Liver (tissue), 8 donors: ENCODE measurements at regions not wholly inside any gene's neighbourhood (a gene's known extent, or its start where the extent isn't known, plus 50 kb on each side); places are given as distances from the start of the nearest gene placed in this dataset.

ENCODE experiments used
- DNase-seq: peaks from one replicate; pipeline ENCODE4 v3.0.0-alpha.2; 2017; ENCODE audit warnings: low spot score
- H3K27ac ChIP-seq, 2 donors: one replicate each; pipeline ENCODE4 v1.7.0; 2013; ENCODE audit warnings: inconsistent platforms in 2 of 2, low read length in 2 of 2, control low read depth in 1 of 2, low read depth in 1 of 2, mild to moderate bottlenecking in 1 of 2
- H3K27me3 ChIP-seq, 4 donors: one replicate each; pipeline versions ENCODE4 v1.6.1 to v1.7.0; 2013; ENCODE audit warnings: low read length in 3 of 4, inconsistent platforms in 1 of 4, mild to moderate bottlenecking in 1 of 4, moderate library complexity in 1 of 4; ENCODE audit not compliant: control insufficient read depth in 4 of 4, insufficient read depth in 4 of 4
- H3K36me3 ChIP-seq, 4 donors: one replicate each; pipeline versions ENCODE4 v1.6.1 to v1.7.0; 2013; ENCODE audit warnings: low read length in 3 of 4, mild to moderate bottlenecking in 3 of 4, low read depth in 1 of 4, moderate library complexity in 1 of 4; ENCODE audit not compliant: control insufficient read depth in 4 of 4, insufficient read depth in 3 of 4
- H3K4me1 ChIP-seq, 4 donors: one replicate each; pipeline versions ENCODE4 v1.6.1 to v1.7.0; 2013; ENCODE audit warnings: low read length in 3 of 4, mild to moderate bottlenecking in 3 of 4, moderate library complexity in 1 of 4; ENCODE audit not compliant: control insufficient read depth in 4 of 4, insufficient read depth in 4 of 4
- H3K4me3 ChIP-seq, 3 donors: one replicate each; pipeline versions ENCODE4 v1.6.1 to v1.7.0; 2013; ENCODE audit warnings: low read length in 3 of 3, control low read depth in 1 of 3, low read depth in 1 of 3, mild to moderate bottlenecking in 1 of 3
- H3K9ac ChIP-seq, 2 donors: one replicate each; pipeline ENCODE4 v1.7.0; 2013; ENCODE audit warnings: low read length in 2 of 2, mild to moderate bottlenecking in 2 of 2, moderate library complexity in 2 of 2, control low read depth in 1 of 2, low read depth in 1 of 2
- H3K9me3 ChIP-seq, 4 donors: one replicate each; pipeline versions ENCODE4 v1.6.1 to v1.7.0; 2013; ENCODE audit warnings: low read length in 3 of 4; ENCODE audit not compliant: control insufficient read depth in 4 of 4
- ATF3 ChIP-seq: IDR thresholded peaks from 2 replicates; pipeline ENCODE4 v1.6.1; 2016; ENCODE audit warnings: antibody characterized with exemption
- EGR1 ChIP-seq, 2 donors: IDR thresholded peaks; 2 replicates each; pipeline ENCODE4 v1.6.1; 2016 to 2018; ENCODE audit warnings: antibody characterized with exemption in 2 of 2, low read depth in 2 of 2
- FOXA1 ChIP-seq: IDR thresholded peaks from 2 replicates; pipeline ENCODE4 v1.6.1; 2016; ENCODE audit warnings: antibody characterized with exemption
- FOXA2 ChIP-seq: IDR thresholded peaks from 2 replicates; pipeline ENCODE4 v1.6.1; 2016; ENCODE audit warnings: antibody characterized with exemption
- HNF4A ChIP-seq, 2 donors: conservative IDR thresholded peaks; 2 replicates each; pipeline ENCODE4 v1.6.1; 2016; ENCODE audit warnings: antibody characterized with exemption in 2 of 2, mild to moderate bottlenecking in 2 of 2
- HNF4G ChIP-seq: IDR thresholded peaks from 2 replicates; pipeline ENCODE4 v1.6.1; 2016; ENCODE audit warnings: antibody characterized with exemption
- RAD21 ChIP-seq, 2 donors: IDR thresholded peaks; 2 replicates each; pipeline ENCODE4 v1.6.1; 2016; ENCODE audit warnings: antibody characterized with exemption in 2 of 2, mild to moderate bottlenecking in 2 of 2
- REST ChIP-seq: IDR thresholded peaks from 2 replicates; pipeline ENCODE4 v1.6.1; 2016; ENCODE audit warnings: antibody characterized with exemption, mild to moderate bottlenecking
- SP1 ChIP-seq: IDR thresholded peaks from 2 replicates; pipeline ENCODE4 v1.6.1; 2018; ENCODE audit warnings: antibody characterized with exemption, mild to moderate bottlenecking
- TAF1 ChIP-seq: conservative IDR thresholded peaks from 2 replicates; pipeline ENCODE4 v1.6.1; 2016; ENCODE audit warnings: antibody characterized with exemption, mild to moderate bottlenecking
- YY1 ChIP-seq: IDR thresholded peaks from 2 replicates; pipeline ENCODE4 v1.6.1; 2016; ENCODE audit warnings: antibody characterized with exemption, mild to moderate bottlenecking
- WGBS: extraction: QIAGEN DNeasy Blood & Tissue Kit; methylation state at CpG from one replicate; pipeline ENCODE4 v1.1.7; 2013; 5-methylcytosine and 5-hydroxymethylcytosine counted together
- TF ChIP-seq, protein P1 (sequence below): IDR thresholded peaks from 2 replicates; pipeline ENCODE4 v1.6.1; 2016; ENCODE audit warnings: antibody characterized with exemption
- TF ChIP-seq, protein P2 (sequence below): fragments of 150-350 bp; IDR thresholded peaks from 2 replicates; pipeline ENCODE4 v1.5.1; 2017; ENCODE audit warnings: improper control_type of control experiment, low read depth, low read length; ENCODE audit not compliant: missing input control
- TF ChIP-seq, protein P3 (sequence below): IDR thresholded peaks from 2 replicates; pipeline ENCODE4 v1.6.1; 2016; ENCODE audit warnings: antibody characterized with exemption
- donor health status: healthy.
- donor health status: healthy.
- donor health status: healthy.
- donor health status: healthy.
- donor health status: healthy.

- H3K36me3 ChIP-seq = no peaks in the 10 kb centered on the region
- TF ChIP-seq YY1 = no peak
- TF ChIP-seq ATF3 = no peak
- no peak for TF ChIP-seq HNF4G
- TF ChIP-seq, protein P1, sequence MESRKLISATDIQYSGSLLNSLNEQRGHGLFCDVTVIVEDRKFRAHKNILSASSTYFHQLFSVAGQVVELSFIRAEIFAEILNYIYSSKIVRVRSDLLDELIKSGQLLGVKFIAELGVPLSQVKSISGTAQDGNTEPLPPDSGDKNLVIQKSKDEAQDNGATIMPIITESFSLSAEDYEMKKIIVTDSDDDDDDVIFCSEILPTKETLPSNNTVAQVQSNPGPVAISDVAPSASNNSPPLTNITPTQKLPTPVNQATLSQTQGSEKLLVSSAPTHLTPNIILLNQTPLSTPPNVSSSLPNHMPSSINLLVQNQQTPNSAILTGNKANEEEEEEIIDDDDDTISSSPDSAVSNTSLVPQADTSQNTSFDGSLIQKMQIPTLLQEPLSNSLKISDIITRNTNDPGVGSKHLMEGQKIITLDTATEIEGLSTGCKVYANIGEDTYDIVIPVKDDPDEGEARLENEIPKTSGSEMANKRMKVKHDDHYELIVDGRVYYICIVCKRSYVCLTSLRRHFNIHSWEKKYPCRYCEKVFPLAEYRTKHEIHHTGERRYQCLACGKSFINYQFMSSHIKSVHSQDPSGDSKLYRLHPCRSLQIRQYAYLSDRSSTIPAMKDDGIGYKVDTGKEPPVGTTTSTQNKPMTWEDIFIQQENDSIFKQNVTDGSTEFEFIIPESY = no peak
- no peak for TF ChIP-seq RAD21 (IDR thresholded peaks at IDR 0.05)
- TF ChIP-seq, protein P2, sequence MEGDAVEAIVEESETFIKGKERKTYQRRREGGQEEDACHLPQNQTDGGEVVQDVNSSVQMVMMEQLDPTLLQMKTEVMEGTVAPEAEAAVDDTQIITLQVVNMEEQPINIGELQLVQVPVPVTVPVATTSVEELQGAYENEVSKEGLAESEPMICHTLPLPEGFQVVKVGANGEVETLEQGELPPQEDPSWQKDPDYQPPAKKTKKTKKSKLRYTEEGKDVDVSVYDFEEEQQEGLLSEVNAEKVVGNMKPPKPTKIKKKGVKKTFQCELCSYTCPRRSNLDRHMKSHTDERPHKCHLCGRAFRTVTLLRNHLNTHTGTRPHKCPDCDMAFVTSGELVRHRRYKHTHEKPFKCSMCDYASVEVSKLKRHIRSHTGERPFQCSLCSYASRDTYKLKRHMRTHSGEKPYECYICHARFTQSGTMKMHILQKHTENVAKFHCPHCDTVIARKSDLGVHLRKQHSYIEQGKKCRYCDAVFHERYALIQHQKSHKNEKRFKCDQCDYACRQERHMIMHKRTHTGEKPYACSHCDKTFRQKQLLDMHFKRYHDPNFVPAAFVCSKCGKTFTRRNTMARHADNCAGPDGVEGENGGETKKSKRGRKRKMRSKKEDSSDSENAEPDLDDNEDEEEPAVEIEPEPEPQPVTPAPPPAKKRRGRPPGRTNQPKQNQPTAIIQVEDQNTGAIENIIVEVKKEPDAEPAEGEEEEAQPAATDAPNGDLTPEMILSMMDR = no peak
- TF ChIP-seq FOXA1 = no peak
- H3K27ac ChIP-seq = no peak overlapping the region
- no peaks in the 10 kb centered on the region for H3K4me1 ChIP-seq
- peaks cover 0 to 2% (median under 1%) of the 10 kb centered on the region in 4 donors for H3K9me3 ChIP-seq
- WGBS = 80% methylated on average over 2 of the region's 2 CpGs
- no peak overlapping the region for H3K4me3 ChIP-seq
- no peak for DNase-seq
- H3K9ac ChIP-seq = no peak overlapping the region
- H3K27me3 ChIP-seq = peaks cover 0 to 2% (median 0%) of the 10 kb centered on the region in 4 donors
Measured at GRCh38 chr10:111335826-111336225, 259.0 kb downstream of the ADRA2A start.

DNA sequence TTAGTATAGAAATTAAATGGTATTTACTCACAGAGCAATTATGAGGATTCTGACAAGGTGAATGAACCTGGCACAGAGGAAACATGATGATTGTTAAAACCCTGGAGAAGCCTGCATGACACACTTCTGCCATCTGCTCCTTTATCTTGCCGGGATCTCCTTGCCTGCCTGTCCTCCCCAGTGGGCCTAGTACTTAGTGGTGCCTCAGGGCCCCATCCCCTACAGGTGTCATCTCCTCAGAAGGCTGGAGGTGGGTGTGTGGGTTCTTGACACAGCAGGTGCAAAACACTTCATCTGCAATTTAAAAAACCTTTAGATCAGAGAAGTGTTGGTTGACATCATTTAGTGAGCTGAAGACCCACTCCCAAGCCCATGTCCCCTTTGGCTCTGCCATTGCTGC lies 261.2 kb downstream of the ADRA2A start:
- Histone ChIP-seq H3K9ac (no peak overlapping the region), H3K27me3 (peaks cover 0 to 2% (median 0%) of the 10 kb centered on the region in 4 donors), H3K4me3 (no peak overlapping the region), H3K36me3 (no peaks in the 10 kb centered on the region), H3K9me3 (peaks cover 0 to 4% (median 2%) of the 10 kb centered on the region in 4 donors), H3K27ac (no peak overlapping the region), H3K4me1 (no peaks in the 10 kb centered on the region)
- no peak for TF ChIP-seq ATF3
- no peak for TF ChIP-seq HNF4A (conservative IDR thresholded peaks at IDR 0.05)
- TF ChIP-seq REST = no peak
- no peak for TF ChIP-seq EGR1 (IDR thresholded peaks at IDR 0.05; ENCODE audit: low read depth in 2 of 2)
- TF ChIP-seq, protein P1 = no peak
- no peak for TF ChIP-seq RAD21 (IDR thresholded peaks at IDR 0.05)
- TF ChIP-seq, protein P2 = no peak
- no peak for TF ChIP-seq FOXA2
- TF ChIP-seq TAF1 = no peak
- TF ChIP-seq FOXA1 = no peak
- no peak for TF ChIP-seq YY1
- TF ChIP-seq, protein P3, sequence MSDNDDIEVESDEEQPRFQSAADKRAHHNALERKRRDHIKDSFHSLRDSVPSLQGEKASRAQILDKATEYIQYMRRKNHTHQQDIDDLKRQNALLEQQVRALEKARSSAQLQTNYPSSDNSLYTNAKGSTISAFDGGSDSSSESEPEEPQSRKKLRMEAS = no peak
- TF ChIP-seq SP1 = no peak
- 78% methylated on average over 1 of the region's 1 CpG for WGBS
- DNase-seq = no peak
